ENCODE measurements at regions not wholly inside any gene's neighbourhood (a gene's known extent, or its start where the extent isn't known, plus 50 kb on each side); places are given as distances from the start of the nearest gene placed in this dataset.

- no peak for TF ChIP-seq POLR2A (IDR thresholded peaks at IDR 0.05)
- no peak for TF ChIP-seq CTCF (IDR thresholded peaks at IDR 0.05)
- TF ChIP-seq POLR2AphosphoS5 (IDR thresholded peaks at IDR 0.05), result no peak
Measured at GRCh38 chr15:55015093-55015445, 181.7 kb downstream of the RSL24D1 start.
